Breast epithelium (tissue), 4 donors: ENCODE measurements at regions not wholly inside any gene's neighbourhood (a gene's known extent, or its start where the extent isn't known, plus 50 kb on each side); places are given as distances from the start of the nearest gene placed in this dataset.

ENCODE experiments used
- DNase-seq, 2 donors: peaks; one replicate each; pipeline ENCODE4 v3.0.0-alpha.2; 2019; ENCODE audit warnings: low spot score in 2 of 2
- H3K27ac ChIP-seq, 2 donors: fragments of 200-600 bp; sonication (generic) in 1 of 2; one replicate each; pipeline ENCODE4 v1.5.1; 2016 to 2019; ENCODE audit warnings: mild to moderate bottlenecking in 1 of 2
- H3K27me3 ChIP-seq, 2 donors: fragments of 200-600 bp; sonication (generic) in 1 of 2; one replicate each; pipeline versions ENCODE4 v1.5.1 to v1.6.0; 2017 to 2019; ENCODE audit warnings: control low read depth in 1 of 2, mild to moderate bottlenecking in 1 of 2
- H3K36me3 ChIP-seq: fragments of 200-600 bp; one replicate; pipeline ENCODE4 v1.5.1; 2019
- H3K4me1 ChIP-seq, 2 donors: fragments of 200-600 bp; sonication (generic); one replicate each; pipeline ENCODE4 v1.5.1; 2016 to 2019; ENCODE audit warnings: control low read depth in 1 of 2
- H3K4me3 ChIP-seq, 3 donors: fragments of 200-600 bp; sonication (generic); 1 replicate in 2 of 3; 2 replicates in 1 of 3; pipeline ENCODE4 v1.5.1; 2016 to 2019; ENCODE audit warnings: mild to moderate bottlenecking in 3 of 3, moderate library complexity in 2 of 3
- H3K9me3 ChIP-seq, 2 donors: fragments of 200-600 bp; sonication (generic) in 1 of 2; one replicate each; pipeline ENCODE4 v1.5.1; 2016 to 2019; ENCODE audit warnings: control low read depth in 1 of 2
- POLR2A ChIP-seq: fragments of 450-650 bp; IDR thresholded peaks from one replicate; pipeline ENCODE4 v1.6.1; 2016; ENCODE audit warnings: antibody characterized with exemption, mild to moderate bottlenecking, moderate library complexity
- POLR2AphosphoS5 ChIP-seq, 3 donors: sonication (generic); formaldehyde crosslinking; IDR thresholded peaks; one replicate each; pipeline ENCODE4 v1.6.1; 2017; ENCODE audit warnings: antibody characterized with exemption in 3 of 3
- intact Hi-C: fragments of 100-400 bp; cut with DNase I; formaldehyde crosslinking; loops from one replicate; pipeline ENCODE4 v1.15.1; 2023; ENCODE audit warnings: low total_unique reads
- TF ChIP-seq, protein P1 (sequence below), 3 donors: fragments of 450-650 bp; IDR thresholded peaks; one replicate each; pipeline ENCODE4 v1.5.1; 2016 to 2017; ENCODE audit warnings: antibody characterized with exemption in 3 of 3, mild to moderate bottlenecking in 3 of 3, moderate library complexity in 3 of 3

- TF ChIP-seq POLR2A (no peak), POLR2AphosphoS5 (IDR thresholded peaks at IDR 0.05) (no peak)
- TF ChIP-seq, protein P1, sequence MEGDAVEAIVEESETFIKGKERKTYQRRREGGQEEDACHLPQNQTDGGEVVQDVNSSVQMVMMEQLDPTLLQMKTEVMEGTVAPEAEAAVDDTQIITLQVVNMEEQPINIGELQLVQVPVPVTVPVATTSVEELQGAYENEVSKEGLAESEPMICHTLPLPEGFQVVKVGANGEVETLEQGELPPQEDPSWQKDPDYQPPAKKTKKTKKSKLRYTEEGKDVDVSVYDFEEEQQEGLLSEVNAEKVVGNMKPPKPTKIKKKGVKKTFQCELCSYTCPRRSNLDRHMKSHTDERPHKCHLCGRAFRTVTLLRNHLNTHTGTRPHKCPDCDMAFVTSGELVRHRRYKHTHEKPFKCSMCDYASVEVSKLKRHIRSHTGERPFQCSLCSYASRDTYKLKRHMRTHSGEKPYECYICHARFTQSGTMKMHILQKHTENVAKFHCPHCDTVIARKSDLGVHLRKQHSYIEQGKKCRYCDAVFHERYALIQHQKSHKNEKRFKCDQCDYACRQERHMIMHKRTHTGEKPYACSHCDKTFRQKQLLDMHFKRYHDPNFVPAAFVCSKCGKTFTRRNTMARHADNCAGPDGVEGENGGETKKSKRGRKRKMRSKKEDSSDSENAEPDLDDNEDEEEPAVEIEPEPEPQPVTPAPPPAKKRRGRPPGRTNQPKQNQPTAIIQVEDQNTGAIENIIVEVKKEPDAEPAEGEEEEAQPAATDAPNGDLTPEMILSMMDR (IDR thresholded peaks at IDR 0.05), result no peak
- Histone ChIP-seq H3K4me1 (no peaks in the 10 kb centered on the region), H3K27ac (no peak overlapping the region), H3K9me3 (no peaks in the 10 kb centered on the region), H3K27me3 (no peaks in the 10 kb centered on the region), H3K36me3 (no peaks in the 10 kb centered on the region), H3K4me3 (no peak overlapping the region)
- intact Hi-C loops, result no loop called here
- DNase-seq, result no peak
Measured at GRCh38 chr1:206411321-206411720, 59.0 kb upstream of the IKBKE start.

GRCh38 chr1:206415942-206416341, 54.3 kb upstream of the IKBKE start:
- Histone ChIP-seq H3K9me3 (no peaks in the 10 kb centered on the region), H3K27me3 (no peaks in the 10 kb centered on the region), H3K36me3 (no peaks in the 10 kb centered on the region), H3K27ac (no peak overlapping the region), H3K4me1 (no peaks in the 10 kb centered on the region), H3K4me3 (no peak overlapping the region)
- no peak for TF ChIP-seq POLR2A
- no peak for TF ChIP-seq POLR2AphosphoS5 (IDR thresholded peaks at IDR 0.05)
- TF ChIP-seq, protein P1 (IDR thresholded peaks at IDR 0.05), result no peak
- intact Hi-C loops, result no loop called here
- DNase-seq, result no peak

DNA sequence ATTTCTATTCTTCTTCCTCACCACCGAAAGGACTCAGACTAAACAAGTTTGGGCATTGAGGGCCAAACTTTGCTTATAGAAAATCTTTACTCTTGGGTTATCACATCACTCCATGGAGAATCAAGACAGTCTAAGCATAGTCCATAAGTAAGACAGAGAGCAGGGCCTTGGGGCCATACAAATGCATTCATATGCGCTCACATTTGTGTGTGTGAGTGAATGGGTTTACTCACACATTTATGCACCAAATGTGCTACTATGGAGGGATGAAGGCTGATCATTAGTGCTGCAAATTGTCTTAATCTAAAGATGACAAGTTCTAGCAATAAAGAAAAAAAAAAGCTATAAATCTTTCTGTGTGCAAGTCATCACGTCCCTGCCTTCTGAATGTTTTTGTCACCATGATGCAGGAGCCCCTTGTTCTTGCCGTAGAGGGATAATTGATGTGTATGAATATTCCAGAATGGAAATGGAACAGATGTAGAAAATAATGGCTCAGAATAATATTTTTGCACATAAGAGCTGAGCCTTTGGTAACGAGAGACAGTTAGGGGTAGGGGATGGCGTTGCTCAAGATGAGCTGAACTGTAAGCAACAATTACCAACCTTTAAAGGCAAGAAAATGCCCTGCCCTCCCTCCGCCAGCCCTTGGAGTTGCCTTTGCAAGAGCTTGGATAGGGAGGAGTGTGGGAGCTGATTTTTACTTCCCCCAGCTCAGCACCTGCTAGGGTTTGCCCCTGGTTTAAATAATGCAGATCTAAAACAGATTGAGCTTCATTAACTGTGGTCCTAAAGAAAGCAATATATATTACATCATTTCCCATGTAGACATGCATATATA, 52.3 kb upstream of the IKBKE start:
- TF ChIP-seq POLR2AphosphoS5 (IDR thresholded peaks at IDR 0.05) (no peak), POLR2A (no peak)
- TF ChIP-seq, protein P1 (IDR thresholded peaks at IDR 0.05), result no peak
- Histone ChIP-seq H3K36me3 (no peaks in the 10 kb centered on the region), H3K4me1 (no peaks in the 10 kb centered on the region)

DNA sequence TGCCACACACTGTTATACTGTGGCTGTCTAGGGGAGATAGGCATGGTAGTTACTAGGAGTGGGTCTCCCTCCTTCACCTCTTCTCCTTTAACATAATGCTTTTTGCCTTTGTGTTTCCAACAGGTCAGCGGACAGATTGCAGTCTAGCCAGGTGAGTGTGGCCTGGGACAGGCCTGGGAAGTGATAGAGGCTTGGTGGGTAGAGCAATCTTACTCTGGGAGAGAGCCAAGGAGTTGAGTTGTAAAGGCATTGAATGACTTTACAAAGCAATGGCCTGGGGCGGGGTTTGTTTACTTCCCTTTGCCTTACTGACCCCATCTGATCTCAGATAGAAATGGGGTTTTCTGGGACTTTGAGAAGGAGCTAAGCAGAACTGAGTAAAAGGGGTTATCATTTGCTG, 51.0 kb upstream of the IKBKE start:
- intact Hi-C loops, result no loop called here
- TF ChIP-seq POLR2A (no peak), POLR2AphosphoS5 (IDR thresholded peaks at IDR 0.05) (no peak)
- TF ChIP-seq, protein P1 (IDR thresholded peaks at IDR 0.05), result no peak

More for the DNA sequence above, 52.3 kb upstream of the IKBKE start:
- Histone ChIP-seq H3K4me3 (no peak overlapping the region), H3K27me3 (no peaks in the 10 kb centered on the region), H3K9me3 (no peaks in the 10 kb centered on the region), H3K27ac (no peak overlapping the region)
- intact Hi-C loops, result no loop called here
- no peak for DNase-seq

DNA sequence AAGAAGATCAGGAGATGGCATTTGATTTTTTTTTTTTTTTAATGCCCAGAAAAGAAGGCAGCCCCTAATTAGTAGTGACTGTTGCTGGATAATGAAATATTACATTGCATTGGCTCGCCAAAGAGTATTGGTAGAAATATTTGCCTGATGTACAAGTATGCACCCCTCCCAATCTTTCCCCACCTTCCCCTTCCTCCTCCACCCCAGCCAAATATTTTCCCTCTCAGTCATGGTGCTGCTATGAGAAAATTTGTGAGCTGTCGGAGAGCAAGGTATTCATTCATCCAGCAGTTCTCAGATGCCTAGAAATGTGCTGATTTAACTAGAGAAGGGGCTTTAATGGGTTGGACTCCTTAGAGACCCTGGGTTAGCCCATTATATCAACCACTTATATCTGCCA, 50.5 kb upstream of the IKBKE start:
- no peak overlapping the region for H3K27ac ChIP-seq
- intact Hi-C loops, result no loop called here

More for the DNA sequence above, 51.0 kb upstream of the IKBKE start:
- no peak overlapping the region for H3K27ac ChIP-seq
- no peaks in the 10 kb centered on the region for H3K9me3 ChIP-seq
- no peak overlapping the region for H3K4me3 ChIP-seq
- H3K27me3 ChIP-seq, result no peaks in the 10 kb centered on the region
- no peaks in the 10 kb centered on the region for H3K36me3 ChIP-seq
- H3K4me1 ChIP-seq, result no peaks in the 10 kb centered on the region
- no peak for DNase-seq

More for the DNA sequence above, 50.5 kb upstream of the IKBKE start:
- TF ChIP-seq POLR2A, result no peak
- TF ChIP-seq, protein P1 (IDR thresholded peaks at IDR 0.05), result no peak
- TF ChIP-seq POLR2AphosphoS5 (IDR thresholded peaks at IDR 0.05), result no peak
- Histone ChIP-seq H3K27me3 (no peaks in the 10 kb centered on the region), H3K9me3 (no peaks in the 10 kb centered on the region), H3K4me1 (no peaks in the 10 kb centered on the region), H3K36me3 (no peaks in the 10 kb centered on the region), H3K4me3 (no peak overlapping the region)
- no peak for DNase-seq
